ENCODE measurements at regions not wholly inside any gene's neighbourhood (a gene's known extent, or its start where the extent isn't known, plus 50 kb on each side); places are given as distances from the start of the nearest gene placed in this dataset.

DNA sequence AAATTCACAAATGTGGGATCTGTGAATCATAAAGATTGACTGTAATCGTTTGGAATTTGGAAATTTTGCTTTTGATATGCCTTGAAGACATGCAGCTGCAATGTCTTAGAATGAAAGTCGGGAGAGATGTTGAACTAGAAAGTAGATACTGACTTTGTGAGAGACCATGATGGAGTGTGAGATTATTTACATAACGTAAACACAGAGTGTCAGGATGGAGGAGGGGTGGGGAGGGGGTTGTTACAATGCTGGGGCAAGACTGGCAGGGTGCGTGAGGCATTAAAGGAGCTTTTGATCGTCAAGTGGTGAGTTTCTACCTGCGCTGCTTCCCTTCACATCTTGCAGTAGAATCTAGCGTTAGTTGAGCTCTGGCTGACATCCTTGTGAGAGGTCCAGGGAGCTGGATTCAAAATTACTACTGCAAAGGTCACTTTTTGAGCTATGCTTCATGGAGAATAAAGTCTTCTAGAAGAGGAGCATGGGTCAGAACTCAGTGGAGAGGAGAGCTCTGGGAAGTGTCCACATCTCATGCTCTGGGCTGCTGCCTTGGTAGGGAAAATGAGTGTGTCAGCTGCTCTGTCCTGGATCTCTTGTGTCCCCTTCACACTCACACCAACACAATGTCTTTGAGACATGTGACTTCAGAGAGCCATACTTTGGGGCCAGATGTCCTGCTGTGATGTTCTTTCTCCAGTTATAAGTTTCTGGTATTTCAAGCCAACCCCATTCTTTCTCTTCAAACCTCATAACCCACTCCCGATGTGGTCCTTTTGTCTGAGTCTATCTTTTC lies 105.2 kb upstream of the CITED2 start:
- Histone ChIP-seq H3K9me3 (replicated peaks) (no peaks in the 10 kb centered on the region), H3K36me3 (no peaks in the 10 kb centered on the region), H3K27me3 (ENCODE audit: low read depth) (no peaks in the 10 kb centered on the region), H3K27ac (replicated peaks) (no peak overlapping the region), H3K4me1 (peaks cover 3% of the 10 kb centered on the region), H3K4me3 (no peak overlapping the region)
- intact Hi-C loops (cut with micrococcal nuclease), result no loop called here
- TF ChIP-seq, protein P1, sequence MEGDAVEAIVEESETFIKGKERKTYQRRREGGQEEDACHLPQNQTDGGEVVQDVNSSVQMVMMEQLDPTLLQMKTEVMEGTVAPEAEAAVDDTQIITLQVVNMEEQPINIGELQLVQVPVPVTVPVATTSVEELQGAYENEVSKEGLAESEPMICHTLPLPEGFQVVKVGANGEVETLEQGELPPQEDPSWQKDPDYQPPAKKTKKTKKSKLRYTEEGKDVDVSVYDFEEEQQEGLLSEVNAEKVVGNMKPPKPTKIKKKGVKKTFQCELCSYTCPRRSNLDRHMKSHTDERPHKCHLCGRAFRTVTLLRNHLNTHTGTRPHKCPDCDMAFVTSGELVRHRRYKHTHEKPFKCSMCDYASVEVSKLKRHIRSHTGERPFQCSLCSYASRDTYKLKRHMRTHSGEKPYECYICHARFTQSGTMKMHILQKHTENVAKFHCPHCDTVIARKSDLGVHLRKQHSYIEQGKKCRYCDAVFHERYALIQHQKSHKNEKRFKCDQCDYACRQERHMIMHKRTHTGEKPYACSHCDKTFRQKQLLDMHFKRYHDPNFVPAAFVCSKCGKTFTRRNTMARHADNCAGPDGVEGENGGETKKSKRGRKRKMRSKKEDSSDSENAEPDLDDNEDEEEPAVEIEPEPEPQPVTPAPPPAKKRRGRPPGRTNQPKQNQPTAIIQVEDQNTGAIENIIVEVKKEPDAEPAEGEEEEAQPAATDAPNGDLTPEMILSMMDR (IDR thresholded peaks at IDR 0.05; ENCODE audit: borderline replicate concordance), result no peak
- no peak for DNase-seq

DNA sequence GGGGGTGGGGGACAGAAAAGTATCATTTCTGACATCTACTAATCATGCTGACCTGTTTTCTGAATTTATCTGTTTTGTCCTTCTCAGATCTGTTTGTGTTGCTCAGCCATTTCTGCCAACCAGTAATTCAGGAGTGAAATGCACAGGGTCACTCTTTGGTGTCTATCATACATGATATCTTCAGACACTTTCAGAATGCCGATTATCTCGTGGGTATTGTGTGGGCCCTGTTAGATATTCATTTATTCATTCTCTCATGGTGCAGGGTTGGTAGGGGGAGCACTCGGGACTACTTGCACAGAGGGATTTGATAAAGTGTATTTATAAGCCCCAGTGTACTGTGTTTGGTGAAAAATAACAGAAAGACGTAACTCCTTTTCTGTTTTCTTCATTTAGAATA lies 101.2 kb upstream of the CITED2 start:
- peaks cover 11% of the 10 kb centered on the region for H3K4me1 ChIP-seq

GRCh38 chr6:139475241-139475640 lies 100.8 kb upstream of the CITED2 start:
- Histone ChIP-seq H3K4me1 (peaks cover 11% of the 10 kb centered on the region), H3K27me3 (ENCODE audit: low read depth) (no peaks in the 10 kb centered on the region), H3K27ac (replicated peaks) (no peak overlapping the region), H3K9me3 (replicated peaks) (no peaks in the 10 kb centered on the region), H3K4me3 (no peak overlapping the region), H3K36me3 (no peaks in the 10 kb centered on the region)
- TF ChIP-seq, protein P1 (IDR thresholded peaks at IDR 0.05; ENCODE audit: borderline replicate concordance), result no peak
- DNase-seq, result no peak
- intact Hi-C loops (cut with micrococcal nuclease), result no loop called here

More for the DNA sequence above, 101.2 kb upstream of the CITED2 start:
- no peak overlapping the region for H3K27ac ChIP-seq (replicated peaks)
- DNase-seq, result no peak
- H3K9me3 ChIP-seq (replicated peaks), result no peaks in the 10 kb centered on the region
- H3K36me3 ChIP-seq, result no peaks in the 10 kb centered on the region
- intact Hi-C loops (cut with micrococcal nuclease), result no loop called here
- no peak overlapping the region for H3K4me3 ChIP-seq
- no peaks in the 10 kb centered on the region for H3K27me3 ChIP-seq (ENCODE audit: low read depth)
- TF ChIP-seq, protein P1 (IDR thresholded peaks at IDR 0.05; ENCODE audit: borderline replicate concordance), result no peak

DNA sequence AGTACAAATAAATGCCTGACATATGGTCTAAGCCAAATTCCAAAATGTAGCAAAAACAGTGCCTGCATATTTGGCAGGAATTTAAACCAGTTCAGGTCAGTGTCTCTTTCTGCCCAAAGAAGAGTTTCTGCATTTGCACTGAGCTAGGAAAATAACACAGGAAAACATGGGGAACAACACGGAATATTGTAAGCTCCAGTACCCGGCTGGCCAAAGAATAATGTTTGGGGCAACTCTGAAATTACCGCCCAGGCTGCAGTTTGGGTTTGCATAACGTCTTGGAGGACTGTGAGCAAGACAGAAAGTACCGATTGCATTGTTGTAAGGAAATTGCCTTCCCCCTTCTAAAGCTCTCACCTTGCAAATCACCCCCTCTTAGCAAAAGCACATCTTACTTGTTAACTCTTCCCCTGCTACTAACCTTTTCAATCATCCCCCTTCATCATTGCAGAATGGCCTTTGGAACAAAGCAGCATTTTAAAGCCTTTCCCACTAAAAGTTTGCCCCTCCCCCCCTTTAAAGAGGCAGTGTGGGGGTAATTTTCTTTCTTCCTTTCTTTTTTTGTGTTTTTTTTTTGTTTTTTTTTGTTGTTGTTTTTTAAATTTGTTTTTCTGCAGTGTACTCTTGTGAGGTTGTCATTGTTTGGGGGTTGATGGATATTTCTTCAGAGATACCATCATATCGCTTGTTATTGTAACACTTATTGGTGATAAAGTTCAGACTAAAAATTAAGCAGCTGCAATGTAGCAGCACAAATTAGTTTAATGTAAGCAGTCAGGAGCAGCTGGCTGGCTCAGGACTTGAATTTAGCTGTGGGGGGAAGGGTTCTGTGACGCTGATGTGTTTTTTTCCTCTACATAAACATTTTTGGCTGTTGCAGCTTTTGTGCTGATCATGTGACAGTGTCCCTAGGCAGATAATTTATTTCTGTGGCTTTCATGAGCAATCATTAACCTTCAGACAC lies 100.0 kb upstream of the CITED2 start:
- TF ChIP-seq, protein P1 (IDR thresholded peaks at IDR 0.05; ENCODE audit: borderline replicate concordance), result no peak
- H3K4me1 ChIP-seq, result peaks cover 11% of the 10 kb centered on the region
- H3K4me3 ChIP-seq, result peak overlapping the region; percentile 21
- no peaks in the 10 kb centered on the region for H3K36me3 ChIP-seq
- H3K9me3 ChIP-seq (replicated peaks), result no peaks in the 10 kb centered on the region
- no peaks in the 10 kb centered on the region for H3K27me3 ChIP-seq (ENCODE audit: low read depth)
- H3K27ac ChIP-seq (replicated peaks), result no peak overlapping the region
- intact Hi-C loops (cut with micrococcal nuclease), result no loop called here
- no peak for DNase-seq

GRCh38 chr6:139473731-139474130 lies 99.3 kb upstream of the CITED2 start:
- H3K4me3 ChIP-seq, result no peak overlapping the region
- H3K4me1 ChIP-seq, result peaks cover 11% of the 10 kb centered on the region
- intact Hi-C loops (cut with micrococcal nuclease), result no loop called here
- TF ChIP-seq, protein P1 (IDR thresholded peaks at IDR 0.05; ENCODE audit: borderline replicate concordance), result no peak
- H3K27ac ChIP-seq (replicated peaks), result no peak overlapping the region
- H3K27me3 ChIP-seq (ENCODE audit: low read depth), result no peaks in the 10 kb centered on the region
- no peaks in the 10 kb centered on the region for H3K9me3 ChIP-seq (replicated peaks)
- no peaks in the 10 kb centered on the region for H3K36me3 ChIP-seq
- no peak for DNase-seq
